Activated B cell treated with CpG ODN at 0.5 μM for 24 hours (primary cell): ENCODE measurements at regions not wholly inside any gene's neighbourhood (a gene's known extent, or its start where the extent isn't known, plus 50 kb on each side); places are given as distances from the start of the nearest gene placed in this dataset.

Experiments used
- ATAC-seq: fragments of 200-7000 bp; cut with Tn5 transposase; one replicate; pipeline ENCODE4 v1.10.0; 2021; ENCODE audit warnings: low read depth, mild to moderate bottlenecking, moderate library complexity
- CTCF ChIA-PET: fragments of 350-600 bp; sonication (Branson Sonifier 250); formaldehyde crosslinking; loops from one replicate; lab custom pipeline; 2021; ENCODE audit warnings: antibody characterized with exemption; lab: Charles Lee
- POLR2A ChIA-PET: fragments of 350-600 bp; sonication (Branson Sonifier 250); formaldehyde crosslinking; loops from one replicate; lab custom pipeline; 2021; ENCODE audit warnings: antibody characterized with exemption; lab: Charles Lee
- DNase-seq: peaks from one replicate; pipeline ENCODE4 v3.0.0; 2022
- H3K27ac Mint-ChIP-seq: one replicate; pipeline ENCODE4 v1.8.0; 2020; ENCODE audit warnings: mixed read lengths
- H3K27me3 Mint-ChIP-seq: one replicate; pipeline ENCODE4 v1.8.0; 2021; ENCODE audit warnings: mixed read lengths
- H3K36me3 Mint-ChIP-seq: one replicate; pipeline ENCODE4 v1.8.0; 2021; ENCODE audit warnings: low read depth, mixed read lengths
- H3K4me1 Mint-ChIP-seq: one replicate; pipeline ENCODE4 v1.8.0; 2021; ENCODE audit warnings: mixed read lengths
- H3K4me3 Mint-ChIP-seq: one replicate; pipeline ENCODE4 v1.8.0; 2020; ENCODE audit warnings: mild to moderate bottlenecking, mixed read lengths
- H3K9me3 Mint-ChIP-seq: one replicate; pipeline ENCODE4 v1.8.0; 2020; ENCODE audit warnings: mixed read lengths
- CTCF ChIP-seq: fragments of 200-600 bp; IDR thresholded peaks from one replicate; pipeline ENCODE4 v1.8.0; 2022; ENCODE audit warnings: antibody characterized with exemption, mild to moderate bottlenecking
- intact Hi-C: fragments of 100-400 bp; cut with micrococcal nuclease; formaldehyde crosslinking; loops from one replicate; pipeline ENCODE4 v1.15.1; 2024

- Mint-ChIP-seq H3K4me3 (no peak overlapping the region), H3K27ac (no peak overlapping the region), H3K4me1 (no peaks in the 10 kb centered on the region), H3K36me3 (no peaks in the 10 kb centered on the region), H3K27me3 (no peaks in the 10 kb centered on the region), H3K9me3 (no peaks in the 10 kb centered on the region)
- CTCF ChIA-PET = no interaction called here
- POLR2A ChIA-PET = no interaction called here
- no peak for ATAC-seq
- no peak for TF ChIP-seq CTCF
- intact Hi-C loops = no loop called here
- no peak for DNase-seq
Measured at GRCh38 chr1:29811247-29811646, 574.9 kb downstream of the PTPRU start.

- Mint-ChIP-seq H3K4me3 (no peak overlapping the region), H3K27me3 (no peaks in the 10 kb centered on the region), H3K9me3 (no peaks in the 10 kb centered on the region), H3K36me3 (no peaks in the 10 kb centered on the region), H3K27ac (no peak overlapping the region), H3K4me1 (no peaks in the 10 kb centered on the region)
- CTCF ChIA-PET = no interaction called here
- no peak for TF ChIP-seq CTCF
- ATAC-seq (no peak), DNase-seq (no peak)
- intact Hi-C loops = no loop called here
- POLR2A ChIA-PET = no interaction called here
Measured at GRCh38 chr1:29810121-29811120, 574.1 kb downstream of the PTPRU start.

- Mint-ChIP-seq H3K27me3 (no peaks in the 10 kb centered on the region), H3K9me3 (no peaks in the 10 kb centered on the region), H3K36me3 (no peaks in the 10 kb centered on the region), H3K27ac (no peak overlapping the region), H3K4me1 (no peaks in the 10 kb centered on the region), H3K4me3 (no peak overlapping the region)
- intact Hi-C loops = no loop called here
- no peak for DNase-seq
- ATAC-seq = no peak
- TF ChIP-seq CTCF = no peak
- ChIA-PET CTCF (no interaction called here), POLR2A (no interaction called here)
Measured at GRCh38 chr1:29809446-29810120, 573.3 kb downstream of the PTPRU start.

- no peak overlapping the region for H3K4me3 Mint-ChIP-seq
- TF ChIP-seq CTCF = no peak
- ChIA-PET POLR2A (no interaction called here), CTCF (no interaction called here)
- H3K27ac Mint-ChIP-seq = no peak overlapping the region
- intact Hi-C loops = no loop called here
- ATAC-seq (no peak), DNase-seq (no peak)
- no peaks in the 10 kb centered on the region for H3K27me3 Mint-ChIP-seq
- H3K9me3 Mint-ChIP-seq = no peaks in the 10 kb centered on the region
- H3K36me3 Mint-ChIP-seq = no peaks in the 10 kb centered on the region
- H3K4me1 Mint-ChIP-seq = no peaks in the 10 kb centered on the region
Measured at GRCh38 chr1:29808141-29808995, 572.0 kb downstream of the PTPRU start.
